GM12878 (cell line): ENCODE measurements at regions not wholly inside any gene's neighbourhood (a gene's known extent, or its start where the extent isn't known, plus 50 kb on each side); places are given as distances from the start of the nearest gene placed in this dataset.

Experiments
- ATAC-seq: fragments of 200-7000 bp; cut with Tn5 transposase; 3 replicates; pipeline ENCODE4 v1.9.1; 2020; ENCODE audit warnings: mild to moderate bottlenecking, moderate library complexity
- BruUV-seq: library from RNA; stranded (reverse); fragments of 400-500 nt; replicated peaks from 2 replicates; lab custom pipeline; 2021; lab: Mats Ljungman, UMichigan
- CTCF ChIA-PET: fragments of 300-600 bp; sonication (Branson Sonifier 250); formaldehyde crosslinking; extraction: SDS; loops from one replicate; lab custom pipeline; 2021; ENCODE audit warnings: inconsistent platforms; lab: Yijun Ruan, JAX
- POLR2A ChIA-PET: fragments of 350-600 bp; formaldehyde crosslinking; extraction: SDS; loops from one replicate; lab custom pipeline; 2021; ENCODE audit warnings: inconsistent platforms; lab: Charles Lee
- RAD21 ChIA-PET: fragments of 300-600 bp; sonication (Branson Sonifier 250); formaldehyde crosslinking; loops from one replicate; lab custom pipeline; 2023; ENCODE audit warnings: antibody characterized with exemption; ENCODE audit not compliant: unreplicated experiment; lab: Charles Lee
- SMC1A ChIA-PET: fragments of 300-600 bp; sonication (Branson Sonifier 250); formaldehyde crosslinking; loops from one replicate; lab custom pipeline; 2023; ENCODE audit not compliant: unreplicated experiment, uncharacterized antibody; lab: Charles Lee
- DNase-seq: peaks from one replicate; pipeline ENCODE4 v3.0.0-alpha.2; 2011; ENCODE audit warnings: low read depth, low spot score
- FAIRE-seq: peaks from 3 replicates; lab custom pipeline; 2011; peaks lifted over from hg19 to GRCh38; lab: Jason Lieb, UNC
- H2AFZ ChIP-seq: 2 replicates; pipeline ENCODE4 v1.6.0; 2011; ENCODE audit warnings: low read depth, low read length, control low read depth; ENCODE audit not compliant: control insufficient read depth
- H3K27ac ChIP-seq: 2 replicates; pipeline ENCODE4 v1.5.1; 2011; ENCODE audit warnings: control low read depth; ENCODE audit not compliant: control insufficient read depth, insufficient read depth
- H3K27me3 ChIP-seq, 2 experiments: replicated peaks in 1 of 2; 2 replicates each; pipeline versions ENCODE4 v1.6.0 to v1.6.1; 2011; ENCODE audit warnings: low read length in 1 of 2; ENCODE audit not compliant: control insufficient read depth in 2 of 2, insufficient read depth in 2 of 2
- H3K36me3 ChIP-seq, 2 experiments: 2 replicates each; pipeline ENCODE4 v1.5.1; 2011; ENCODE audit warnings: low read length in 1 of 2; ENCODE audit not compliant: control insufficient read depth in 2 of 2, insufficient read depth in 2 of 2
- H3K4me1 ChIP-seq: 2 replicates; pipeline ENCODE4 v1.6.1; 2011; ENCODE audit warnings: mild to moderate bottlenecking, low read length, moderate library complexity, mixed read lengths; ENCODE audit not compliant: control insufficient read depth, insufficient read depth
- H3K4me2 ChIP-seq: 2 replicates; pipeline ENCODE4 v1.6.0; 2011; ENCODE audit warnings: control low read depth; ENCODE audit not compliant: control insufficient read depth, insufficient read depth
- H3K4me3 ChIP-seq: fragments of 200-600 bp; sonication (generic); 2 replicates; pipeline ENCODE4 v1.5.1; 2016
- H3K79me2 ChIP-seq: 2 replicates; pipeline ENCODE4 v1.6.0; 2011; ENCODE audit warnings: low read length; ENCODE audit not compliant: control insufficient read depth, insufficient read depth
- H3K9ac ChIP-seq: 2 replicates; pipeline ENCODE4 v1.8.0; 2011; ENCODE audit warnings: low read length, control low read depth, mixed read lengths; ENCODE audit not compliant: control insufficient read depth, insufficient read depth
- H3K9me3 ChIP-seq: replicated peaks from 3 replicates; pipeline ENCODE4 v1.5.1; 2011; ENCODE audit warnings: mild to moderate bottlenecking, low read length; ENCODE audit not compliant: control insufficient read depth, insufficient read depth
- H4K20me1 ChIP-seq: 2 replicates; pipeline ENCODE4 v1.6.0; 2011; ENCODE audit not compliant: control insufficient read depth, insufficient read depth
- ASH2L ChIP-seq: fragments of 300-600, 200-600 bp; sonication (generic); IDR thresholded peaks from 2 replicates; pipeline ENCODE4 v1.6.1; 2017; ENCODE audit warnings: low read depth, mild to moderate bottlenecking, borderline replicate concordance
- CUX1 ChIP-seq: IDR thresholded peaks from 2 replicates; pipeline ENCODE4 v1.6.1; 2012; ENCODE audit warnings: improper control_type of control experiment, low read depth, low read length; ENCODE audit not compliant: insufficient replicate concordance
- KDM1A ChIP-seq: fragments of 200-600 bp; sonication (generic); IDR thresholded peaks from 2 replicates; pipeline ENCODE4 v1.6.1; 2016; ENCODE audit warnings: borderline replicate concordance
- MEF2B ChIP-seq: fragments of 450-650 bp; IDR thresholded peaks from 2 replicates; pipeline ENCODE4 v1.6.1; 2018; ENCODE audit warnings: mild to moderate bottlenecking, moderate library complexity; ENCODE audit not compliant: partially characterized antibody, poor library complexity, severe bottlenecking
- WGBS: methylation state at CpG from one replicate; pipeline ENCODE4 v1.1.6; 2016; ENCODE audit warnings: low lambda C conversion rate; ENCODE audit not compliant: insufficient replicate concordance, insufficient coverage; ENCODE audit errors: missing lambda C conversion rate; 5-methylcytosine and 5-hydroxymethylcytosine counted together
- in situ Hi-C: fragments of 300-500 bp; cut with MboI; formaldehyde crosslinking; loops from 9 replicates; pipeline ENCODE4 v1.14.3; 2018; ENCODE audit warnings: mixed read lengths
- intact Hi-C: fragments of 100-400 bp; cut with micrococcal nuclease; formaldehyde crosslinking; loops from one replicate; pipeline ENCODE4 v1.14.2; 2022; ENCODE audit not compliant: unreplicated experiment
- TF ChIP-seq, protein P1 (sequence below): IDR thresholded peaks from 2 replicates; pipeline ENCODE4 v1.6.1; 2011; ENCODE audit warnings: borderline replicate concordance, low read depth, mild to moderate bottlenecking, moderate library complexity, mixed read lengths, low read length; ENCODE audit not compliant: insufficient read depth; ENCODE audit errors: extremely low read length
- TF ChIP-seq, protein P2 (sequence below): IDR thresholded peaks from 2 replicates; pipeline ENCODE4 v1.6.1; 2012; ENCODE audit warnings: low read depth, low read length, improper control_type of control experiment
- TF ChIP-seq, protein P3 (sequence below): fragments of 150-350 bp; IDR thresholded peaks from 2 replicates; pipeline ENCODE4 v1.6.1; 2016; ENCODE audit warnings: low read depth, low read length

GRCh38 chr4:133869486-133869885, 332.1 kb downstream of the PABPC4L start:
- SMC1A ChIA-PET = no interaction called here
- no peak for ATAC-seq
- Histone ChIP-seq H4K20me1 (no peaks in the 10 kb centered on the region), H3K27ac (no peak overlapping the region), H3K79me2 (no peaks in the 10 kb centered on the region), H3K36me3 (no peaks in the 10 kb centered on the region), H3K4me1 (no peaks in the 10 kb centered on the region), H3K4me2 (no peak overlapping the region), H3K9ac (no peak overlapping the region), H3K27me3 (no peaks in the 10 kb centered on the region), H2AFZ (no peak overlapping the region), H3K9me3 (no peaks in the 10 kb centered on the region), H3K4me3 (no peak overlapping the region)
- BruUV-seq = no TSS peak
- FAIRE-seq = no peak
- CTCF ChIA-PET = interaction anchor here (1.3 to 1.5 kb wide), 2 partner anchors 12 to 13 kb away, joined by 3 to 4 read pairs; no protein-coding TSS in a partner anchor
- POLR2A ChIA-PET = no interaction called here
- TF ChIP-seq, protein P1, sequence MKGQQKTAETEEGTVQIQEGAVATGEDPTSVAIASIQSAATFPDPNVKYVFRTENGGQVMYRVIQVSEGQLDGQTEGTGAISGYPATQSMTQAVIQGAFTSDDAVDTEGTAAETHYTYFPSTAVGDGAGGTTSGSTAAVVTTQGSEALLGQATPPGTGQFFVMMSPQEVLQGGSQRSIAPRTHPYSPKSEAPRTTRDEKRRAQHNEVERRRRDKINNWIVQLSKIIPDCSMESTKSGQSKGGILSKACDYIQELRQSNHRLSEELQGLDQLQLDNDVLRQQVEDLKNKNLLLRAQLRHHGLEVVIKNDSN = no peak
- no peak for TF ChIP-seq MEF2B
- in situ Hi-C loops (no loop called here), intact Hi-C loops (no loop called here)
- 37% methylated on average over 3 of the region's 3 CpGs for WGBS
- DNase-seq = no peak
- RAD21 ChIA-PET = no interaction called here

DNA sequence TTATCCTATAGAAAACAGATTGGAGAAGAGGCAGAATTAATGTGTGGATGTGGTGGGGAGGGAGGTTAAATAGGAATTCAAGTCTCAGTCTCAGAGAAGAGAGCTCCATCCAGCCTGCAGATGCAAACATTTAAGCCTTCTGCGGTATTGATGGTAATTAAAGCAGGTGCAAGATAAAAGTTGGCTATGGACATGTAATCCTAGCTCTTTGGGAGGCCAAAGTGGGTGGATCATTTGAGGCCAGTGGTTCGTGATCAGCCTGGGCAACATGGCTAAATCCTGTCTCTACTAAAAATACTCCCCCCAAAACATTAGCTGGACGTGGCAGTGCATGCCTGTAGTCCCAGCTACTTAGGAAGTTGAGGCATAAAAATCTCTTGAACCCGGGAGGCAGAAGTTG, 332.7 kb downstream of the PABPC4L start:
- ATAC-seq (no peak), FAIRE-seq (no peak), DNase-seq (no peak)
- TF ChIP-seq ASH2L = no peak
- no peak for TF ChIP-seq CUX1
- TF ChIP-seq KDM1A = no peak
- TF ChIP-seq, protein P2, sequence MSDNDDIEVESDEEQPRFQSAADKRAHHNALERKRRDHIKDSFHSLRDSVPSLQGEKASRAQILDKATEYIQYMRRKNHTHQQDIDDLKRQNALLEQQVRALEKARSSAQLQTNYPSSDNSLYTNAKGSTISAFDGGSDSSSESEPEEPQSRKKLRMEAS = no peak
- TF ChIP-seq, protein P3, sequence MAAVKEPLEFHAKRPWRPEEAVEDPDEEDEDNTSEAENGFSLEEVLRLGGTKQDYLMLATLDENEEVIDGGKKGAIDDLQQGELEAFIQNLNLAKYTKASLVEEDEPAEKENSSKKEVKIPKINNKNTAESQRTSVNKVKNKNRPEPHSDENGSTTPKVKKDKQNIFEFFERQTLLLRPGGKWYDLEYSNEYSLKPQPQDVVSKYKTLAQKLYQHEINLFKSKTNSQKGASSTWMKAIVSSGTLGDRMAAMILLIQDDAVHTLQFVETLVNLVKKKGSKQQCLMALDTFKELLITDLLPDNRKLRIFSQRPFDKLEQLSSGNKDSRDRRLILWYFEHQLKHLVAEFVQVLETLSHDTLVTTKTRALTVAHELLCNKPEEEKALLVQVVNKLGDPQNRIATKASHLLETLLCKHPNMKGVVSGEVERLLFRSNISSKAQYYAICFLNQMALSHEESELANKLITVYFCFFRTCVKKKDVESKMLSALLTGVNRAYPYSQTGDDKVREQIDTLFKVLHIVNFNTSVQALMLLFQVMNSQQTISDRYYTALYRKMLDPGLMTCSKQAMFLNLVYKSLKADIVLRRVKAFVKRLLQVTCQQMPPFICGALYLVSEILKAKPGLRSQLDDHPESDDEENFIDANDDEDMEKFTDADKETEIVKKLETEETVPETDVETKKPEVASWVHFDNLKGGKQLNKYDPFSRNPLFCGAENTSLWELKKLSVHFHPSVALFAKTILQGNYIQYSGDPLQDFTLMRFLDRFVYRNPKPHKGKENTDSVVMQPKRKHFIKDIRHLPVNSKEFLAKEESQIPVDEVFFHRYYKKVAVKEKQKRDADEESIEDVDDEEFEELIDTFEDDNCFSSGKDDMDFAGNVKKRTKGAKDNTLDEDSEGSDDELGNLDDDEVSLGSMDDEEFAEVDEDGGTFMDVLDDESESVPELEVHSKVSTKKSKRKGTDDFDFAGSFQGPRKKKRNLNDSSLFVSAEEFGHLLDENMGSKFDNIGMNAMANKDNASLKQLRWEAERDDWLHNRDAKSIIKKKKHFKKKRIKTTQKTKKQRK = no peak

More for the DNA sequence above, 332.7 kb downstream of the PABPC4L start:
- Histone ChIP-seq H3K27me3 (no peaks in the 10 kb centered on the region), H3K9ac (no peak overlapping the region), H3K27ac (no peak overlapping the region), H2AFZ (no peak overlapping the region), H3K36me3 (no peaks in the 10 kb centered on the region), H3K79me2 (no peaks in the 10 kb centered on the region), H3K4me2 (no peak overlapping the region), H3K9me3 (no peaks in the 10 kb centered on the region), H3K4me1 (no peaks in the 10 kb centered on the region), H3K4me3 (no peak overlapping the region), H4K20me1 (no peaks in the 10 kb centered on the region)
- ChIA-PET POLR2A (no interaction called here), SMC1A (no interaction called here), CTCF (interaction anchor here (0.6 to 1.5 kb wide), 3 partner anchors 12 to 186 kb away, joined by 3 to 4 read pairs (median 3); no protein-coding TSS in a partner anchor), RAD21 (no interaction called here)
- WGBS = 0% methylated on average over 4 of the region's 4 CpGs
- in situ Hi-C loops (no loop called here), intact Hi-C loops (no loop called here)
- BruUV-seq = no TSS peak
